Endothelial cell (in vitro differentiated cells): ENCODE measurements at regions not wholly inside any gene's neighbourhood (a gene's known extent, or its start where the extent isn't known, plus 50 kb on each side); places are given as distances from the start of the nearest gene placed in this dataset.

Experiments
- DNase-seq: peaks from one replicate; pipeline ENCODE4 v3.0.0; 2021; ENCODE audit warnings: low spot score
- H3K27ac Mint-ChIP-seq: one replicate; pipeline ENCODE4 v1.8.0; 2021; ENCODE audit warnings: mixed read lengths, inconsistent platforms; ENCODE audit not compliant: unreplicated experiment
- H3K27me3 Mint-ChIP-seq: one replicate; pipeline ENCODE4 v1.8.0; 2021; ENCODE audit warnings: mild to moderate bottlenecking, moderate library complexity, mixed read lengths, inconsistent platforms; ENCODE audit not compliant: unreplicated experiment
- H3K36me3 Mint-ChIP-seq: one replicate; pipeline ENCODE4 v1.8.0; 2021; ENCODE audit warnings: mild to moderate bottlenecking, low read depth, mixed read lengths, inconsistent platforms; ENCODE audit not compliant: unreplicated experiment
- H3K4me1 Mint-ChIP-seq: one replicate; pipeline ENCODE4 v1.8.0; 2021; ENCODE audit warnings: mild to moderate bottlenecking, mixed read lengths, inconsistent platforms; ENCODE audit not compliant: unreplicated experiment
- H3K4me3 Mint-ChIP-seq: one replicate; pipeline ENCODE4 v1.8.0; 2021; ENCODE audit warnings: mild to moderate bottlenecking, mixed read lengths, inconsistent platforms; ENCODE audit not compliant: unreplicated experiment
- H3K9me3 Mint-ChIP-seq: one replicate; pipeline ENCODE4 v1.8.0; 2021; ENCODE audit warnings: mixed read lengths, inconsistent platforms; ENCODE audit not compliant: unreplicated experiment
- CTCF ChIP-seq: fragments of 200-600 bp; sonication (generic); IDR thresholded peaks from one replicate; pipeline ENCODE4 v1.5.0; 2021; ENCODE audit warnings: antibody characterized with exemption; ENCODE audit not compliant: unreplicated experiment

GRCh38 chr12:107340898-107341297 lies 247.5 kb upstream of the CRY1 start:
- peaks cover 7% of the 10 kb centered on the region for H3K4me1 Mint-ChIP-seq
- TF ChIP-seq CTCF = no peak
- no peak overlapping the region for H3K27ac Mint-ChIP-seq
- no peak for DNase-seq
- H3K9me3 Mint-ChIP-seq = no peaks in the 10 kb centered on the region
- H3K36me3 Mint-ChIP-seq = no peaks in the 10 kb centered on the region
- no peaks in the 10 kb centered on the region for H3K27me3 Mint-ChIP-seq
- H3K4me3 Mint-ChIP-seq = no peak overlapping the region

GRCh38 chr12:107344035-107344808 lies 250.9 kb upstream of the CRY1 start:
- Mint-ChIP-seq H3K27me3 (no peaks in the 10 kb centered on the region), H3K27ac (no peak overlapping the region), H3K36me3 (no peaks in the 10 kb centered on the region), H3K9me3 (no peaks in the 10 kb centered on the region), H3K4me3 (no peak overlapping the region), H3K4me1 (no peaks in the 10 kb centered on the region)
- DNase-seq = no peak
- no peak for TF ChIP-seq CTCF

GRCh38 chr12:107347261-107347660 lies 253.9 kb upstream of the CRY1 start:
- Mint-ChIP-seq H3K9me3 (no peaks in the 10 kb centered on the region), H3K4me1 (peaks cover 4% of the 10 kb centered on the region), H3K4me3 (no peak overlapping the region), H3K27ac (no peak overlapping the region), H3K27me3 (peaks cover 3% of the 10 kb centered on the region), H3K36me3 (no peaks in the 10 kb centered on the region)
- no peak for DNase-seq
- TF ChIP-seq CTCF = no peak

- DNase-seq = peak; percentile 9
- Mint-ChIP-seq H3K36me3 (no peaks in the 10 kb centered on the region), H3K27ac (no peak overlapping the region), H3K4me3 (no peak overlapping the region), H3K4me1 (peaks cover 13% of the 10 kb centered on the region), H3K27me3 (peaks cover 5% of the 10 kb centered on the region), H3K9me3 (no peaks in the 10 kb centered on the region)
- no peak for TF ChIP-seq CTCF
Observed at GRCh38 chr12:107349008-107349747, 255.8 kb upstream of the CRY1 start.

- H3K27me3 Mint-ChIP-seq = peaks cover 5% of the 10 kb centered on the region
- H3K36me3 Mint-ChIP-seq = no peaks in the 10 kb centered on the region
- H3K4me3 Mint-ChIP-seq = no peak overlapping the region
- H3K27ac Mint-ChIP-seq = no peak overlapping the region
- DNase-seq = no peak
- TF ChIP-seq CTCF = no peak
- no peaks in the 10 kb centered on the region for H3K9me3 Mint-ChIP-seq
- H3K4me1 Mint-ChIP-seq = peaks cover 13% of the 10 kb centered on the region
Observed at GRCh38 chr12:107349839-107350238, 256.5 kb upstream of the CRY1 start.
